HG03432 (cell line): ENCODE measurements at regions not wholly inside any gene's neighbourhood (a gene's known extent, or its start where the extent isn't known, plus 50 kb on each side); places are given as distances from the start of the nearest gene placed in this dataset.

Experiments
- ATAC-seq: cut with Tn5 transposase; IDR thresholded peaks from one replicate; pipeline ENCODE4 v1.9.1; 2021; ENCODE audit warnings: mild to moderate bottlenecking, moderate library complexity; ENCODE audit not compliant: unreplicated experiment

- no peak for ATAC-seq
Observed at GRCh38 chr6:103983860-103984259, 875.9 kb downstream of the HACE1 start.

GRCh38 chr6:103983011-103983410 lies 876.7 kb downstream of the HACE1 start:
- ATAC-seq, result no peak

- ATAC-seq, result no peak
Observed at GRCh38 chr6:103982574-103982973, 877.1 kb downstream of the HACE1 start.

GRCh38 chr6:103979308-103979707 lies 880.4 kb downstream of the HACE1 start:
- no peak for ATAC-seq

DNA sequence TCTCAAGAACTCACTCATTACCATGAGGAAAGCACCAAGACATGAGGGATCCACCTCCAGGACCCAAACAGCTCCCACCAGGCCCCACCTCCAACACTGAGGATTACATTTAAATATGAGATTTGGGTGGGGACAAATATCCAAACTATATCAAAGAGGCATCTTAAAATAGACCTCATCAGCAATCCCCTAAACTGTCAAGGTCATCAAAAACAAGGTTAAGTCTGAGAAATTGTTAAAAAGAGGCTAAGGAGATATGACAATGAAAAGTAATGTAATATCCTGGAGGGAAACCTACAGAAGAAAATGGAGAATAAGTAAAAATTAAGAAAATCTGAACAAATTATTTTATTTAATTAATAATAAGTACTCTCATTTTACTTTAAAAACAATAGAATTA lies 922.3 kb downstream of the HACE1 start:
- ATAC-seq, result no peak

- ATAC-seq, result no peak
Observed at GRCh38 chr6:103925317-103925716, 934.4 kb downstream of the HACE1 start.

GRCh38 chr6:103910018-103910417 lies 949.7 kb downstream of the HACE1 start:
- ATAC-seq, result no peak

DNA sequence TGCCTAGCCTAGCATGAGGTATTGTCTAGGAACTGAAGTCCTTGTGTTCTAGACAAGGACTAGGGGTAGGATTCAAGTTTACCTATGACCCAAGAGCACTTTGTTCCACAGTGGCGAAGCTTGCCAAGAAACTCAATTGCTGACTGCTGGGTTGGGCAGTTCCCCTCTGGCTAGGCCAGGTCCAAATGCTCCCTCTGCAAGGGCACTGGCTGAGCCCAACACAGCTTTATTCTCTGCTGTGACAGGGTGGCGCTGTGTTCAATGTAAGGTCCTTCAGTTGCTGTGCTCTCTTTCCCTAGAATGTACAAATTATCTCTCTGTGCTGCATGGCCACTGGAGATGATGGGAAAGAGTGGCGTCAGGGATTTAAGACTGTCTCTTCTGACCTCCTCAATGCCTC lies 950.8 kb downstream of the HACE1 start:
- ATAC-seq, result no peak

GRCh38 chr6:103895136-103895535 lies 964.6 kb downstream of the HACE1 start:
- ATAC-seq, result peak; percentile 83

GRCh38 chr6:103893141-103893581 lies 966.6 kb downstream of the HACE1 start:
- ATAC-seq, result no peak

- ATAC-seq, result no peak
Observed at GRCh38 chr6:103886951-103887350, 972.8 kb downstream of the HACE1 start.

DNA sequence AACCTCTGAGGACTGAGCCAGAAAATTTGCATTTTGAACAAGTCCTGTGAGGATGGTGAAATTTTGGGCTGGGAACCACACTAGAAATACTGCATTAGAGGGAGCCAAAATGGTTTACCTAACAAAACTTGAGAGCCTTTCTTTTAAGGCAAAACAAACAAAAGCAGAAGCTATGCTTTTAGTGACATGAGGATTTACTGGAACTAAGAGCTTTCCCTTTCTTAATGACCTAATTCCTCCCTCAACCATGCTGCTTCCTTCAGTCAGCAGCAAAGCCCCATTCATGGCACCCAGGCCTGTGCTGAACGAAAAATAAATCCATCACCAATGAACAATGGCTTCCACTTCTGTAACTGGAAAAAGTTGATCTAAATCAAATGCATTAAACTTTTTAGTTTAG lies 974.3 kb downstream of the HACE1 start:
- ATAC-seq, result no peak

- no peak for ATAC-seq
Observed at GRCh38 chr6:103879800-103880199, 979.9 kb downstream of the HACE1 start.

DNA sequence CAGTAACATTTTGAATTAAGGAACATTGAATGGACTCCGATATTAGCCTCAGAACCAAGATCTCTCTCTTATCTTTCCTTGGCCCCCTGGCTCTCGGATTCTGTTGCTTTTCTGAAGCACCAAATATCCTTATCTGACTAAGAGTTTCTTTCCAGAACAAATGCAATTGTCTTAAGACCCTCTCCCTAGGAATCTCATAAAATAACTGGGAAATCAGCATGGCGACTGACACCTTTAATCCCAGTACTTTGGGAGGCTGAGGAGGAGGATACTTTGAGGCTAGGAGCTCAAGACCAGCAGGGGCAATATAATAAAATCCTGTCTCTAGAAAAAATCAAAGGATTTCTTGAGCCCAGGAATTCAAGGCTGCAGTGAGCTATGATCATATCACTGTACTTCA lies 984.5 kb downstream of the HACE1 start:
- no peak for ATAC-seq

DNA sequence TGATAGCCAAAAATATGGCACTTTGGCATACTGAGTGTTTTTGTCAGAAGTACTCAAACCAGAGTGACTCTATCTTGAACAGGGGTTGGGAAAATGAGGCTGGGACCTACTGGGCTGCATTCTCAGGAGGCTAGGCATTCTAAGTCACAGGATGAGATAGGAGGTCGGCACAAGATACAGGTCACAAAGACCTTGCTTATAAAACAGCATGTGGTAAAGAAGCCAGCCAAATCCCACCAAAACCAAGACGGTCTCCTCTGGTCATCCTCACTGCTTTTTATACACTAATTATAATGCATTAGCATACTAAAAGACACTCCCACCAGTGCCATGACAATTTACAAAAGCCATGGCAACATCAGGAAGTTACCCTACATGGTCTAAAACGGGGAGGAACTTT lies 985.1 kb downstream of the HACE1 start:
- no peak for ATAC-seq

- ATAC-seq, result no peak
Observed at GRCh38 chr6:103872678-103873077, 987.0 kb downstream of the HACE1 start.

DNA sequence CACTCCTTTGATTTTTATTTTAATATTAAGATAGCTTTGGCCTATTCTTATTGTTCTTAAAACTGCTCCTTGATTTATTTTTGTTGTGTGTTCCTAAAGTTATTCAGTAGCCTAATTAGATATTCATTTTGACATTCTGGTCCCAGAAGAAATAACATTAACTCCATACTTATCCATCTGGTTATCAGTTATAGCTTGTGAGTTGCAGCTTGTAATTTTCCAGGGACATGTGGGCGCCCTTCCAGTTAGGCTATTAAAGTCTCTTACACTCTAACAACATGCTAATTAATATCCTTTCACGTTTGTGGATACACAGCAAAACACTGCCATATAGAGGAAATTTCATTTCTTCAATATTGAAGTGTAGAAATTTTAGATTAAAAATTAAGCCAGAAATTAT lies 987.5 kb downstream of the HACE1 start:
- no peak for ATAC-seq

DNA sequence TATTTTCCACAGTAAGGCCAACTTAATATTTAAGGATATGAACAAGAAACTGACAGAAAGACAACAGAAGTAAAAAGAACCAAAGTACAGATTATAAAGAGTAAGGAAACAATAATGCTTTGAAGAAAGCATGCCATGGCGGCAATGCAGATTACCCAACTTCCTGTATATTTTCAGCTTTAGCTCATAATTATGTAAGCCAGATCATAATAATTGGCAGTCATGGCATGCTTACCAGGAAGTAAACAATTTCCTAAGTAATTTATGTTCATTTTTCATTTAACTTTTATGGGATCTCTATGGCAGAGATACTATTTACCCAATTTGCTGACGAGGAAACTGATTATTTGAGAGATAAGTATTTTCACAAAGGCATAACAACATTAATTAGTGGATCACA lies 988.7 kb downstream of the HACE1 start:
- ATAC-seq, result no peak

- ATAC-seq, result no peak
Observed at GRCh38 chr6:103862297-103862696, 997.4 kb downstream of the HACE1 start.

GRCh38 chr6:103858003-103858402 lies 1001.7 kb downstream of the HACE1 start:
- no peak for ATAC-seq

DNA sequence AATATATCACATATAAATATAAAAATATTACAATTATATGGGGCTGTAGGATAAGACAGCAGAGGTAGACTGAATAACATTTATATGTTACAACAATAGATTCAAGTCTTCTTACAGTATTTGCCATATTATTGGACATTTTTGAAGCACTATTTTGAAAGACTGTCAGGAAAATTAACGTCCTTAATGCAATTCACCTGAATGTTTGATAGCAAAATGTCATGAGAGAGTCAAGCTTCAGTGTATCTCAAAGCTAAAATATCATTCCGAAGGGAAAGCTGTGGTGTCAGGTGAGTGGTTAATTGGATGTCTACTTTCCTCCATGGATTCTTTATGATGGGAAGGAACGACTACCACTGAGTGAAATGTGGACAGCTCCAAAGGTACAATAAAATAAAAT lies 1004.0 kb downstream of the HACE1 start:
- no peak for ATAC-seq

- ATAC-seq, result no peak
Observed at GRCh38 chr6:103854059-103854458, 1005.7 kb downstream of the HACE1 start.

DNA sequence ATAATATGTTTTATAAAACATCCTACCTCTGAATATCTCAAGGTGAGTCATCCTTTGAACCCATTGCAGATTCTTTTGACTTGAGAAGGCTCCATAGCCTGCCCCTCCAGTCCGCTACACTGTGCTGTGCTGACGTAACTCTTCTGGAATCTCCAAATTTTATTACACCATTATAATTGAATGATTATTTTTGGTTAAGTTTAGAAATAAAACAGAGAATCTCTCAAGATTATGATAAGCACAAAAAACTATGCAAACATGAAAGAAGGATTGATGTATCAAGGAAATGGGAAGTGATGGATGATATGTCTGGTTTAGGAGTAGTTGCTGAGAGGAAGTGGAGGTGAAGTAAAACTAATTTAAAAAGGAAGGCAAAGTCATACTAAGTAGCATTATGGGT lies 1021.3 kb downstream of the HACE1 start:
- no peak for ATAC-seq

- no peak for ATAC-seq
Observed at GRCh38 chr6:103826209-103826608, 1033.5 kb downstream of the HACE1 start.
